ENCODE measurements at regions not wholly inside any gene's neighbourhood (a gene's known extent, or its start where the extent isn't known, plus 50 kb on each side); places are given as distances from the start of the nearest gene placed in this dataset.
"Not testable (repeated sequence)": the region's sequence is repeated elsewhere in the genome, so short reads cannot be mapped to it uniquely, and the experiment has no call there.

GRCh38 chr9:30058463-30058862 is 2326.0 kb upstream of the ACO1 start:
- Histone ChIP-seq H3K4me1 (peaks cover 16% of the 10 kb centered on the region), H3K9me3 (no peaks in the 10 kb centered on the region), H3K27me3 (no peaks in the 10 kb centered on the region), H3K4me3 (ENCODE audit: low read depth, low read length) (no peak overlapping the region), H3K36me3 (no peaks in the 10 kb centered on the region)
- DNase-seq = no peak
- TF ChIP-seq CTCF (IDR thresholded peaks at IDR 0.05; ENCODE audit: low read depth, low read length) = no peak

GRCh38 chr9:30060976-30061375 is 2323.5 kb upstream of the ACO1 start:
- DNase-seq = no peak
- TF ChIP-seq CTCF (IDR thresholded peaks at IDR 0.05; ENCODE audit: low read depth, low read length) = no peak

GRCh38 chr9:30065888-30066287 is 2318.6 kb upstream of the ACO1 start:
- no peak for DNase-seq

More at GRCh38 chr9:30060976-30061375, 2323.5 kb upstream of the ACO1 start:
- Histone ChIP-seq H3K4me3 (ENCODE audit: low read depth, low read length) (no peak overlapping the region), H3K9me3 (no peaks in the 10 kb centered on the region), H3K36me3 (no peaks in the 10 kb centered on the region), H3K27me3 (no peaks in the 10 kb centered on the region), H3K4me1 (peaks cover 16% of the 10 kb centered on the region)

GRCh38 chr9:30069236-30069635 is 2315.2 kb upstream of the ACO1 start:
- not testable (repeated sequence) for H3K27me3 ChIP-seq; H3K36me3 ChIP-seq; H3K9me3 ChIP-seq; DNase-seq; H3K4me1 ChIP-seq; H3K4me3 ChIP-seq (ENCODE audit: low read depth, low read length)

More at GRCh38 chr9:30065888-30066287, 2318.6 kb upstream of the ACO1 start:
- no peak overlapping the region for H3K4me3 ChIP-seq (ENCODE audit: low read depth, low read length)
- no peaks in the 10 kb centered on the region for H3K27me3 ChIP-seq
- TF ChIP-seq CTCF (IDR thresholded peaks at IDR 0.05; ENCODE audit: low read depth, low read length) = peak; percentile 34
- H3K4me1 ChIP-seq = 0 out of 2 replicates have a peak, but pooled peaks cover 2% of the 10 kb centered on the region
- H3K36me3 ChIP-seq = no peaks in the 10 kb centered on the region
- no peaks in the 10 kb centered on the region for H3K9me3 ChIP-seq

- DNase-seq = no peak
Observed at GRCh38 chr9:30075022-30075421, 2309.4 kb upstream of the ACO1 start.

GRCh38 chr9:30075451-30076199 is 2308.8 kb upstream of the ACO1 start:
- DNase-seq = no peak
- no peak for TF ChIP-seq CTCF (IDR thresholded peaks at IDR 0.05; ENCODE audit: low read depth, low read length)

More at GRCh38 chr9:30075022-30075421, 2309.4 kb upstream of the ACO1 start:
- H3K36me3 ChIP-seq = no peaks in the 10 kb centered on the region
- H3K27me3 ChIP-seq = no peaks in the 10 kb centered on the region
- no peak for TF ChIP-seq CTCF (IDR thresholded peaks at IDR 0.05; ENCODE audit: low read depth, low read length)
- no peaks in the 10 kb centered on the region for H3K9me3 ChIP-seq
- no peak overlapping the region for H3K4me3 ChIP-seq (ENCODE audit: low read depth, low read length)
- H3K4me1 ChIP-seq = no peaks in the 10 kb centered on the region

More at GRCh38 chr9:30075451-30076199, 2308.8 kb upstream of the ACO1 start:
- Histone ChIP-seq H3K27me3 (no peaks in the 10 kb centered on the region), H3K9me3 (no peaks in the 10 kb centered on the region), H3K4me1 (no peaks in the 10 kb centered on the region), H3K36me3 (no peaks in the 10 kb centered on the region), H3K4me3 (ENCODE audit: low read depth, low read length) (no peak overlapping the region)
